B cell (primary cell): ENCODE measurements at regions not wholly inside any gene's neighbourhood (a gene's known extent, or its start where the extent isn't known, plus 50 kb on each side); places are given as distances from the start of the nearest gene placed in this dataset.

Source experiments
- CTCF ChIP-seq: fragments of 200-600 bp; IDR thresholded peaks from one replicate; pipeline ENCODE4 v1.8.0; 2022; ENCODE audit warnings: antibody characterized with exemption, mild to moderate bottlenecking
- EZH2 ChIP-seq: IDR thresholded peaks from 2 replicates; pipeline ENCODE4 v1.6.1; 2012; ENCODE audit warnings: borderline replicate concordance, low read depth, mild to moderate bottlenecking, moderate library complexity, low read length; ENCODE audit not compliant: insufficient read depth, poor library complexity, severe bottlenecking

- no peak for TF ChIP-seq CTCF
- no peak for TF ChIP-seq EZH2
Observed at GRCh38 chr14:57136669-57137328, 131.9 kb downstream of the EXOC5 start.
